ENCODE measurements at regions not wholly inside any gene's neighbourhood (a gene's known extent, or its start where the extent isn't known, plus 50 kb on each side); places are given as distances from the start of the nearest gene placed in this dataset.
A peak's percentile ranks its signal among the peaks of the same experiment; 100 is the strongest.

GRCh38 chr4:10816571-10816970, 132.0 kb upstream of the CLNK start:
- no peak for TF ChIP-seq CTCF (IDR thresholded peaks at IDR 0.05; ENCODE audit: borderline replicate concordance, extremely low read depth, insufficient read depth)
- no peaks in the 10 kb centered on the region for H3K27me3 ChIP-seq (ENCODE audit: control insufficient read depth, insufficient read depth, low read length)
- no peak overlapping the region for H3K9ac ChIP-seq (ENCODE audit: low read length in 3 of 3)
- H3K36me3 ChIP-seq (ENCODE audit: control insufficient read depth in 2 of 3, insufficient read depth in 3 of 3, low read length in 3 of 3): no peaks in the 10 kb centered on the region
- H3K4me1 ChIP-seq (ENCODE audit: control insufficient read depth in 2 of 3, insufficient read depth in 2 of 3, low read depth in 1 of 3, low read length in 3 of 3): no peaks in the 10 kb centered on the region
- intact Hi-C loops (cut with DNase I): no loop called here
- no peak for FAIRE-seq
- no peak for DNase-seq
- H3K4me3 ChIP-seq (ENCODE audit: low read length in 3 of 3): no peak overlapping the region
- H3K27ac ChIP-seq (ENCODE audit: low read depth in 2 of 2, low read length in 2 of 2): no peak overlapping the region
- no peaks in the 10 kb centered on the region for H3K9me3 ChIP-seq (ENCODE audit: control insufficient read depth in 2 of 3, insufficient read depth in 1 of 3, low read length in 3 of 3)

- DNase-seq: peak in 2 of 5 donors; percentile 9 to 21
Observed at GRCh38 chr4:10811991-10812390, 127.4 kb upstream of the CLNK start.

GRCh38 chr4:10810411-10810810, 125.8 kb upstream of the CLNK start:
- no peaks in the 10 kb centered on the region for H3K36me3 ChIP-seq (ENCODE audit: control insufficient read depth in 2 of 3, insufficient read depth in 3 of 3, low read length in 3 of 3)
- H3K9ac ChIP-seq (ENCODE audit: low read length in 3 of 3): no peak overlapping the region
- DNase-seq (no peak), FAIRE-seq (no peak)
- intact Hi-C loops (cut with DNase I): no loop called here
- no peaks in the 10 kb centered on the region for H3K9me3 ChIP-seq (ENCODE audit: control insufficient read depth in 2 of 3, insufficient read depth in 1 of 3, low read length in 3 of 3)
- H3K27ac ChIP-seq (ENCODE audit: low read depth in 2 of 2, low read length in 2 of 2): no peak overlapping the region
- H3K4me3 ChIP-seq (ENCODE audit: low read length in 3 of 3): no peak overlapping the region
- no peaks in the 10 kb centered on the region for H3K27me3 ChIP-seq (ENCODE audit: control insufficient read depth, insufficient read depth, low read length)
- H3K4me1 ChIP-seq (ENCODE audit: control insufficient read depth in 2 of 3, insufficient read depth in 2 of 3, low read depth in 1 of 3, low read length in 3 of 3): no peaks in the 10 kb centered on the region
- no peak for TF ChIP-seq CTCF (IDR thresholded peaks at IDR 0.05; ENCODE audit: borderline replicate concordance, extremely low read depth, insufficient read depth)

More at GRCh38 chr4:10811991-10812390, 127.4 kb upstream of the CLNK start:
- no peak overlapping the region for H3K9ac ChIP-seq (ENCODE audit: low read length in 3 of 3)
- no peak overlapping the region for H3K4me3 ChIP-seq (ENCODE audit: low read length in 3 of 3)
- no peaks in the 10 kb centered on the region for H3K27me3 ChIP-seq (ENCODE audit: control insufficient read depth, insufficient read depth, low read length)
- intact Hi-C loops (cut with DNase I): no loop called here
- TF ChIP-seq CTCF (IDR thresholded peaks at IDR 0.05; ENCODE audit: borderline replicate concordance, extremely low read depth, insufficient read depth): no peak
- no peaks in the 10 kb centered on the region for H3K4me1 ChIP-seq (ENCODE audit: control insufficient read depth in 2 of 3, insufficient read depth in 2 of 3, low read depth in 1 of 3, low read length in 3 of 3)
- FAIRE-seq: no peak
- H3K9me3 ChIP-seq (ENCODE audit: control insufficient read depth in 2 of 3, insufficient read depth in 1 of 3, low read length in 3 of 3): no peaks in the 10 kb centered on the region
- no peaks in the 10 kb centered on the region for H3K36me3 ChIP-seq (ENCODE audit: control insufficient read depth in 2 of 3, insufficient read depth in 3 of 3, low read length in 3 of 3)
- no peak overlapping the region for H3K27ac ChIP-seq (ENCODE audit: low read depth in 2 of 2, low read length in 2 of 2)

- H3K27me3 ChIP-seq (ENCODE audit: control insufficient read depth, insufficient read depth, low read length): no peaks in the 10 kb centered on the region
- no peaks in the 10 kb centered on the region for H3K4me1 ChIP-seq (ENCODE audit: control insufficient read depth in 2 of 3, insufficient read depth in 2 of 3, low read depth in 1 of 3, low read length in 3 of 3)
- H3K36me3 ChIP-seq (ENCODE audit: control insufficient read depth in 2 of 3, insufficient read depth in 3 of 3, low read length in 3 of 3): no peaks in the 10 kb centered on the region
- FAIRE-seq (no peak), DNase-seq (no peak)
- no peaks in the 10 kb centered on the region for H3K9me3 ChIP-seq (ENCODE audit: control insufficient read depth in 2 of 3, insufficient read depth in 1 of 3, low read length in 3 of 3)
- intact Hi-C loops (cut with DNase I): no loop called here
- no peak for TF ChIP-seq CTCF (IDR thresholded peaks at IDR 0.05; ENCODE audit: borderline replicate concordance, extremely low read depth, insufficient read depth)
- H3K4me3 ChIP-seq (ENCODE audit: low read length in 3 of 3): no peak overlapping the region
- no peak overlapping the region for H3K9ac ChIP-seq (ENCODE audit: low read length in 3 of 3)
- H3K27ac ChIP-seq (ENCODE audit: low read depth in 2 of 2, low read length in 2 of 2): no peak overlapping the region
Observed at GRCh38 chr4:10809905-10810304, 125.3 kb upstream of the CLNK start.

Measured in kidney (tissue), 13 donors.